IMR-90 (cell line): ENCODE measurements at regions not wholly inside any gene's neighbourhood (a gene's known extent, or its start where the extent isn't known, plus 50 kb on each side); places are given as distances from the start of the nearest gene placed in this dataset.

ENCODE experiments used
- CEBPB ChIP-seq: IDR thresholded peaks from 2 replicates; pipeline ENCODE4 v1.6.1; 2012; ENCODE audit warnings: low read depth, low read length, improper control_type of control experiment
- CTCF ChIP-seq: conservative IDR thresholded peaks from 2 replicates; pipeline ENCODE4 v1.5.1; 2012; ENCODE audit warnings: mild to moderate bottlenecking, low read depth, low read length, improper control_type of control experiment
- MAFK ChIP-seq: IDR thresholded peaks from 2 replicates; pipeline ENCODE4 v1.6.1; 2012; ENCODE audit warnings: low read depth, low read length, improper control_type of control experiment
- POLR2A ChIP-seq: IDR thresholded peaks from 2 replicates; pipeline ENCODE4 v1.6.1; 2012; ENCODE audit warnings: mild to moderate bottlenecking, low read depth, low read length
- RAD21 ChIP-seq: IDR thresholded peaks from 2 replicates; pipeline ENCODE4 v1.6.1; 2012; ENCODE audit warnings: low read length, improper control_type of control experiment
- RFX5 ChIP-seq: IDR thresholded peaks from 2 replicates; pipeline ENCODE4 v1.8.0; 2012; ENCODE audit warnings: low read depth, mild to moderate bottlenecking, low read length, moderate library complexity

GRCh38 chr4:57588557-57588956 is 478.4 kb upstream of the IGFBP7 start:
- TF ChIP-seq CTCF (no peak), POLR2A (no peak), RFX5 (no peak), CEBPB (no peak), MAFK (no peak), RAD21 (no peak)
